ENCODE measurements at regions not wholly inside any gene's neighbourhood (a gene's known extent, or its start where the extent isn't known, plus 50 kb on each side); places are given as distances from the start of the nearest gene placed in this dataset.

DNA sequence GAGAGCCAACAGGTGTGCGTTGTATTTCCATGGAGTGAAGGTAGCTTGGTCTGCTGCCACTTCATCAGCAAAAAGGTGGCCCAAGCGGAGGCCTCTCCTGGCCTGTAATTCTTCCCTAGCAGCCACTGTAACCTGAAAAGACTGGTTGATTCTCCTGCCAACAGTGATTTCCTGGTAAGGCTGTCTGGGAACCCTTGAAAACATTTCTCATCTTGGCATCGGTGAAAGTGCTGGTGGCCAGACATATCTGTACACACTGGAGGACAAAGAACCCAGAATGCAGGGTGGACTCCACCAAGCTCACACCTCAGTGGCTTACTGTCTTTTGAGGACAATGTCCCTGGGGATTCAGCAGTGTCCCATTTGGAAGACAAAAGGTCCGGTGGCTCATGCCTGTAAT, 128.0 kb downstream of the TRIM29 start:
- Histone ChIP-seq H3K4me2 (ENCODE audit: low read depth, low read length, poor library complexity, severe bottlenecking) (no peak overlapping the region), H3K9ac (ENCODE audit: low read depth, low read length, poor library complexity, severe bottlenecking) (no peak overlapping the region), H3K4me1 (ENCODE audit: insufficient read depth, low read length, poor library complexity, severe bottlenecking) (peaks cover 15% of the 10 kb centered on the region), H3K9me2 (replicated peaks; ENCODE audit: low read depth, low read length) (no peaks in the 10 kb centered on the region), H2AFZ (ENCODE audit: low read length) (no peak overlapping the region), H3K4me3 (ENCODE audit: low read length, poor library complexity, severe bottlenecking) (no peak overlapping the region), H3K27me3 (ENCODE audit: insufficient read depth, low read length, poor library complexity, severe bottlenecking) (no peaks in the 10 kb centered on the region), H4K20me1 (ENCODE audit: insufficient read depth, low read length, poor library complexity, severe bottlenecking) (no peaks in the 10 kb centered on the region), H3K36me3 (ENCODE audit: insufficient read depth, low read length) (no peaks in the 10 kb centered on the region), H3K79me2 (ENCODE audit: insufficient read depth, low read length) (no peaks in the 10 kb centered on the region), H3F3A (ENCODE audit: low read depth) (no peaks in the 10 kb centered on the region), H3K9me3 (ENCODE audit: insufficient read depth, low read depth, low read length) (no peaks in the 10 kb centered on the region)
- no peak for TF ChIP-seq EZH2phosphoT487 (IDR thresholded peaks at IDR 0.05; ENCODE audit: borderline replicate concordance)
- TF ChIP-seq, protein P1, sequence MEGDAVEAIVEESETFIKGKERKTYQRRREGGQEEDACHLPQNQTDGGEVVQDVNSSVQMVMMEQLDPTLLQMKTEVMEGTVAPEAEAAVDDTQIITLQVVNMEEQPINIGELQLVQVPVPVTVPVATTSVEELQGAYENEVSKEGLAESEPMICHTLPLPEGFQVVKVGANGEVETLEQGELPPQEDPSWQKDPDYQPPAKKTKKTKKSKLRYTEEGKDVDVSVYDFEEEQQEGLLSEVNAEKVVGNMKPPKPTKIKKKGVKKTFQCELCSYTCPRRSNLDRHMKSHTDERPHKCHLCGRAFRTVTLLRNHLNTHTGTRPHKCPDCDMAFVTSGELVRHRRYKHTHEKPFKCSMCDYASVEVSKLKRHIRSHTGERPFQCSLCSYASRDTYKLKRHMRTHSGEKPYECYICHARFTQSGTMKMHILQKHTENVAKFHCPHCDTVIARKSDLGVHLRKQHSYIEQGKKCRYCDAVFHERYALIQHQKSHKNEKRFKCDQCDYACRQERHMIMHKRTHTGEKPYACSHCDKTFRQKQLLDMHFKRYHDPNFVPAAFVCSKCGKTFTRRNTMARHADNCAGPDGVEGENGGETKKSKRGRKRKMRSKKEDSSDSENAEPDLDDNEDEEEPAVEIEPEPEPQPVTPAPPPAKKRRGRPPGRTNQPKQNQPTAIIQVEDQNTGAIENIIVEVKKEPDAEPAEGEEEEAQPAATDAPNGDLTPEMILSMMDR (conservative IDR thresholded peaks at IDR 0.05; ENCODE audit: low read length) = no peak

DNA sequence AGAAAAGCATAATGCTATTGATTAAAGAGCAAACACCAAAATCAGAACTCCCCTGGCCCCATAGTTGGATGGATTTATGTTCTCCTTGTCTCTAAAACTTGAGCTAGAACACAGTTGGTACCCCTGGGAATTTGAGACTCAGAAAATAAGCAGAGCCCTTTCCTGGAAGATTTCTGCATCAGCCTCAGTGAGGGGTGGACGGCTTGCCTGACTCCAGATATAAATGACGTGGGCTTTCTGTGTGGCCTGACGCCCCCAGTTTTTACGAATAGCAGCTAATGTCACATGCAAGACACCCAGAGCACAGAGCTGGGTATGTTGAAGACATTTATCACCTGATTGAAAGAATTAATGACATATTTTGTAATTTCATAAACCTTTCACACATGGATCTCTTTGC, 130.8 kb downstream of the TRIM29 start:
- Histone ChIP-seq H3K4me1 (ENCODE audit: insufficient read depth, low read length, poor library complexity, severe bottlenecking) (peaks cover 3% of the 10 kb centered on the region), H3K4me2 (ENCODE audit: low read depth, low read length, poor library complexity, severe bottlenecking) (no peak overlapping the region), H4K20me1 (ENCODE audit: insufficient read depth, low read length, poor library complexity, severe bottlenecking) (no peaks in the 10 kb centered on the region), H3F3A (ENCODE audit: low read depth) (no peaks in the 10 kb centered on the region), H3K4me3 (ENCODE audit: low read length, poor library complexity, severe bottlenecking) (no peak overlapping the region), H3K9me3 (ENCODE audit: insufficient read depth, low read depth, low read length) (no peaks in the 10 kb centered on the region), H3K79me2 (ENCODE audit: insufficient read depth, low read length) (no peaks in the 10 kb centered on the region), H2AFZ (ENCODE audit: low read length) (no peak overlapping the region), H3K36me3 (ENCODE audit: insufficient read depth, low read length) (no peaks in the 10 kb centered on the region), H3K9me2 (replicated peaks; ENCODE audit: low read depth, low read length) (no peaks in the 10 kb centered on the region), H3K27me3 (ENCODE audit: insufficient read depth, low read length, poor library complexity, severe bottlenecking) (no peaks in the 10 kb centered on the region), H3K9ac (ENCODE audit: low read depth, low read length, poor library complexity, severe bottlenecking) (no peak overlapping the region)
- no peak for TF ChIP-seq EZH2phosphoT487 (IDR thresholded peaks at IDR 0.05; ENCODE audit: borderline replicate concordance)
- TF ChIP-seq, protein P1 (conservative IDR thresholded peaks at IDR 0.05; ENCODE audit: low read length) = no peak

DNA sequence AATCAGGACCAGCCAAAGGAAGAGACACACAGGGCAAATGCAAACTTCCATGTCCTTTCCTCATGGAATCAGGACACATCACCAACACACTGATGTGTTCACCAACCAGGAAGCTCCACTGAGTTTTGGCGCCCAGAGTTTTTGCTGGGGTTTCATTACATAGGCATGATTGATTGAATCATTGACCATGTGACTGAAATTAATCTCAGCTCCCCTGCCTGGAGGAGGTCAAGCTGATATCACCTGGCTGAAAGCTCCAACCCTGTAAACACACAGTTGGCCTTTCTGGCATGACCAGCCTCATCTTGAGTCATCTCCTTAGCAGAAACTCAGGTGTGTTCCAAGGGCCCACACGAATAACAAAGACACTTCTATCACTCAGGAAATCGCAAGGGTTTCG, 133.2 kb downstream of the TRIM29 start:
- no peaks in the 10 kb centered on the region for H3K27me3 ChIP-seq (ENCODE audit: insufficient read depth, low read length, poor library complexity, severe bottlenecking)
- H3K9me2 ChIP-seq (replicated peaks; ENCODE audit: low read depth, low read length) = no peaks in the 10 kb centered on the region
- no peaks in the 10 kb centered on the region for H3K79me2 ChIP-seq (ENCODE audit: insufficient read depth, low read length)
- no peak overlapping the region for H3K4me3 ChIP-seq (ENCODE audit: low read length, poor library complexity, severe bottlenecking)
- no peak for TF ChIP-seq EZH2phosphoT487 (IDR thresholded peaks at IDR 0.05; ENCODE audit: borderline replicate concordance)
- TF ChIP-seq, protein P1 (conservative IDR thresholded peaks at IDR 0.05; ENCODE audit: low read length) = no peak
- no peaks in the 10 kb centered on the region for H3K36me3 ChIP-seq (ENCODE audit: insufficient read depth, low read length)
- H3F3A ChIP-seq (ENCODE audit: low read depth) = no peaks in the 10 kb centered on the region
- H3K4me2 ChIP-seq (ENCODE audit: low read depth, low read length, poor library complexity, severe bottlenecking) = no peak overlapping the region
- no peak overlapping the region for H3K9ac ChIP-seq (ENCODE audit: low read depth, low read length, poor library complexity, severe bottlenecking)
- H2AFZ ChIP-seq (ENCODE audit: low read length) = no peak overlapping the region
- H3K4me1 ChIP-seq (ENCODE audit: insufficient read depth, low read length, poor library complexity, severe bottlenecking) = peaks cover 18% of the 10 kb centered on the region
- H3K9me3 ChIP-seq (ENCODE audit: insufficient read depth, low read depth, low read length) = no peaks in the 10 kb centered on the region
- H4K20me1 ChIP-seq (ENCODE audit: insufficient read depth, low read length, poor library complexity, severe bottlenecking) = no peaks in the 10 kb centered on the region

Data from Loucy (cell line).